OCI-LY3 (cell line): ENCODE measurements at regions not wholly inside any gene's neighbourhood (a gene's known extent, or its start where the extent isn't known, plus 50 kb on each side); places are given as distances from the start of the nearest gene placed in this dataset.

ENCODE experiments used
- CTCF ChIP-seq: fragments of 200-600, 300-600 bp; sonication (generic); IDR thresholded peaks from 2 replicates; pipeline ENCODE4 v1.5.1; 2014; ENCODE audit warnings: antibody characterized with exemption, low read length, low read depth
- EZH2phosphoT487 ChIP-seq: fragments of 200-600 bp; shearing (Covaris generic); IDR thresholded peaks from 2 replicates; pipeline ENCODE4 v1.6.1; 2018; ENCODE audit warnings: antibody characterized with exemption, mixed run types, low read depth

- no peak for TF ChIP-seq CTCF
- TF ChIP-seq EZH2phosphoT487: no peak
Observed at GRCh38 chr14:86414146-86414545, 884.2 kb downstream of the FLRT2 start.
